Progenitor cell of endocrine pancreas (in vitro differentiated cells): ENCODE measurements at regions not wholly inside any gene's neighbourhood (a gene's known extent, or its start where the extent isn't known, plus 50 kb on each side); places are given as distances from the start of the nearest gene placed in this dataset.

Experiments
- DNase-seq: peaks from one replicate; pipeline ENCODE4 v3.0.0; 2021; ENCODE audit warnings: low spot score; ENCODE audit not compliant: unreplicated experiment
- H3K27ac Mint-ChIP-seq: 2 replicates; pipeline ENCODE4 v1.8.0; 2021; ENCODE audit warnings: mild to moderate bottlenecking, moderate library complexity, mixed read lengths
- H3K27me3 Mint-ChIP-seq: 2 replicates; pipeline ENCODE4 v1.8.0; 2021; ENCODE audit warnings: mixed read lengths
- H3K36me3 Mint-ChIP-seq: 2 replicates; pipeline ENCODE4 v1.8.0; 2022; ENCODE audit warnings: mixed read lengths; ENCODE audit not compliant: insufficient read depth
- H3K4me1 Mint-ChIP-seq: 2 replicates; pipeline ENCODE4 v1.8.0; 2021; ENCODE audit warnings: low read depth, mixed read lengths
- H3K4me3 Mint-ChIP-seq: 2 replicates; pipeline ENCODE4 v1.8.0; 2021; ENCODE audit warnings: low read depth, mild to moderate bottlenecking, moderate library complexity, mixed read lengths
- H3K9me3 Mint-ChIP-seq: 2 replicates; pipeline ENCODE4 v1.8.0; 2021; ENCODE audit warnings: low read depth, mixed read lengths
- CTCF ChIP-seq: fragments of 200-600 bp; sonication (generic); IDR thresholded peaks from one replicate; pipeline ENCODE4 v1.5.0; 2021; ENCODE audit warnings: antibody characterized with exemption, mild to moderate bottlenecking; ENCODE audit not compliant: unreplicated experiment

GRCh38 chr2:104561251-104561650 is 292.7 kb upstream of the POU3F3 start:
- TF ChIP-seq CTCF = no peak
- Mint-ChIP-seq H3K36me3 (no peaks in the 10 kb centered on the region), H3K27ac (no peak overlapping the region), H3K4me1 (no peaks in the 10 kb centered on the region), H3K4me3 (no peak overlapping the region), H3K9me3 (no peaks in the 10 kb centered on the region), H3K27me3 (peaks cover 17% of the 10 kb centered on the region)
- DNase-seq = no peak

GRCh38 chr2:104562537-104562936 is 291.4 kb upstream of the POU3F3 start:
- TF ChIP-seq CTCF = no peak
- Mint-ChIP-seq H3K36me3 (no peaks in the 10 kb centered on the region), H3K4me3 (no peak overlapping the region), H3K4me1 (no peaks in the 10 kb centered on the region), H3K27me3 (peaks cover 17% of the 10 kb centered on the region), H3K9me3 (no peaks in the 10 kb centered on the region), H3K27ac (no peak overlapping the region)
- DNase-seq = no peak

- H3K4me1 Mint-ChIP-seq = no peaks in the 10 kb centered on the region
- no peak for TF ChIP-seq CTCF
- DNase-seq = no peak
- no peaks in the 10 kb centered on the region for H3K36me3 Mint-ChIP-seq
- H3K27ac Mint-ChIP-seq = no peak overlapping the region
- H3K9me3 Mint-ChIP-seq = no peaks in the 10 kb centered on the region
- H3K27me3 Mint-ChIP-seq = peaks cover 17% of the 10 kb centered on the region
- no peak overlapping the region for H3K4me3 Mint-ChIP-seq
Observed at GRCh38 chr2:104563398-104563996, 290.4 kb upstream of the POU3F3 start.

GRCh38 chr2:104568247-104568646 is 285.7 kb upstream of the POU3F3 start:
- H3K27ac Mint-ChIP-seq = no peak overlapping the region
- H3K9me3 Mint-ChIP-seq = no peaks in the 10 kb centered on the region
- no peak for DNase-seq
- TF ChIP-seq CTCF = no peak
- no peaks in the 10 kb centered on the region for H3K4me1 Mint-ChIP-seq
- no peaks in the 10 kb centered on the region for H3K36me3 Mint-ChIP-seq
- H3K4me3 Mint-ChIP-seq = no peak overlapping the region
- H3K27me3 Mint-ChIP-seq = no peaks in the 10 kb centered on the region

GRCh38 chr2:104570259-104570658 is 283.7 kb upstream of the POU3F3 start:
- no peaks in the 10 kb centered on the region for H3K27me3 Mint-ChIP-seq
- H3K9me3 Mint-ChIP-seq = no peaks in the 10 kb centered on the region
- no peak for TF ChIP-seq CTCF

More at GRCh38 chr2:104570259-104570658, 283.7 kb upstream of the POU3F3 start:
- Mint-ChIP-seq H3K4me3 (no peak overlapping the region), H3K36me3 (no peaks in the 10 kb centered on the region), H3K4me1 (no peaks in the 10 kb centered on the region), H3K27ac (no peak overlapping the region)
- no peak for DNase-seq
